DND-41 (cell line): ENCODE measurements at regions not wholly inside any gene's neighbourhood (a gene's known extent, or its start where the extent isn't known, plus 50 kb on each side); places are given as distances from the start of the nearest gene placed in this dataset.

Source experiments
- EZH2 ChIP-seq: IDR thresholded peaks from 3 replicates; pipeline ENCODE4 v1.6.1; 2012; ENCODE audit warnings: borderline replicate concordance, low read depth, mild to moderate bottlenecking, moderate library complexity, low read length, inconsistent platforms; ENCODE audit not compliant: severe bottlenecking
- TF ChIP-seq, protein P1 (sequence below): IDR thresholded peaks from 2 replicates; pipeline ENCODE4 v1.5.1; 2012; ENCODE audit warnings: borderline replicate concordance, low read length, moderate library complexity, mild to moderate bottlenecking; ENCODE audit not compliant: poor library complexity, severe bottlenecking; ENCODE audit errors: extremely low read depth

DNA sequence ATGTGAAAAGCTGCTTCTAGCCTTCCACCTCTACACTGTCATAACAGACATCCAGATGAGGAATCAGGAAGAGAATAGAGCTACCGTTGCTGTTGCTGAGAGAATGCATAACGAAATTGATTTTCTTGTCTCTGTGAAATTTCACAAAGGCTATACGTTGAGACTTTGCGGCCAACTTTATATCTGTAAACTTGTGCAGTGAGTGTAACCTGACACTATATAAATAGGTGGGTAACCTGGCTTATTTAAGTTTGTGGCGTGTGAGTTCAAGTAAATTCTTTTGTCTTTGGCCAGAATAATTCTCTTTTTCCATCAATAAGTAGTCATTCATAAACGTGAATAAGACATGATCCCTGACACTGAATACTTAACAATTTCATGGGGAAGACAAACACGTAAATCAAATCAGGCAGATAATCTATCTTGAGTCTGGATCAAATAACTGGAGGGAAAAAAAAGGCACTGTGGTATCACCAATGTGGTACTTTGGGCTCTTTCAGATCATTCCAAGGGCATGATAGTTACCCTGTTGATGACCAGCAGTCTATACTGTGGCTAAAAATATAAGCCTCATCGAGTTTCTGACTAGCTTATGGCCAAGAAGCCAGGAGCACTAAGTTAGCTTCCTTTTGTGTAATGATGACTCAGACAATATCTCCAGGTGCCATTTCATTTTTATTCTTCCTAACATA lies 98.2 kb upstream of the RASA1 start:
- TF ChIP-seq, protein P1, sequence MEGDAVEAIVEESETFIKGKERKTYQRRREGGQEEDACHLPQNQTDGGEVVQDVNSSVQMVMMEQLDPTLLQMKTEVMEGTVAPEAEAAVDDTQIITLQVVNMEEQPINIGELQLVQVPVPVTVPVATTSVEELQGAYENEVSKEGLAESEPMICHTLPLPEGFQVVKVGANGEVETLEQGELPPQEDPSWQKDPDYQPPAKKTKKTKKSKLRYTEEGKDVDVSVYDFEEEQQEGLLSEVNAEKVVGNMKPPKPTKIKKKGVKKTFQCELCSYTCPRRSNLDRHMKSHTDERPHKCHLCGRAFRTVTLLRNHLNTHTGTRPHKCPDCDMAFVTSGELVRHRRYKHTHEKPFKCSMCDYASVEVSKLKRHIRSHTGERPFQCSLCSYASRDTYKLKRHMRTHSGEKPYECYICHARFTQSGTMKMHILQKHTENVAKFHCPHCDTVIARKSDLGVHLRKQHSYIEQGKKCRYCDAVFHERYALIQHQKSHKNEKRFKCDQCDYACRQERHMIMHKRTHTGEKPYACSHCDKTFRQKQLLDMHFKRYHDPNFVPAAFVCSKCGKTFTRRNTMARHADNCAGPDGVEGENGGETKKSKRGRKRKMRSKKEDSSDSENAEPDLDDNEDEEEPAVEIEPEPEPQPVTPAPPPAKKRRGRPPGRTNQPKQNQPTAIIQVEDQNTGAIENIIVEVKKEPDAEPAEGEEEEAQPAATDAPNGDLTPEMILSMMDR: no peak
- TF ChIP-seq EZH2: no peak
